ENCODE measurements at regions not wholly inside any gene's neighbourhood (a gene's known extent, or its start where the extent isn't known, plus 50 kb on each side); places are given as distances from the start of the nearest gene placed in this dataset.
"Not testable (repeated sequence)": the region's sequence is repeated elsewhere in the genome, so short reads cannot be mapped to it uniquely, and the experiment has no call there.

DNA sequence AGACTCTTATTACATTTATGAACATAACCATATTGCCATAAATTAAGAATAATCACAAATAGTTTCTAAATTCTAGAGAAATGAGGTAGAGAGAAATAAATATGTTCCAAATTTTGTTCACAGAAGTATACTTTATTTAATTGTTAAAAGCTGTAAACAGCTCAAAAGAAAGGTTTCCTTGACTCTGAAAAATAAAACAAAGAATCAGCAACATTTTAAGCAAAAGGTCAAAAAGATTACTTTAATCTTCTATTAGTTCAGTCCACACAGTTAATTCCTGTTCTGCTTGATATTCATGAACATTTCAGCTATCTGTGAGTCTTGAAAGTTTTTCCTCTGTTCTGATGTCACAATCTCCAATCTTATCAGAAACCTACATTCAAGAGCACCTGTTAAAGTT lies 197.9 kb downstream of the GJA1 start:
- Histone ChIP-seq H3K36me3 (ENCODE audit: control insufficient read depth in 4 of 4, insufficient read depth in 3 of 4, low read depth in 1 of 4, low read length in 3 of 4) (no peaks in the 10 kb centered on the region), H3K9ac (ENCODE audit: low read depth in 1 of 2, low read length in 2 of 2) (no peak overlapping the region), H3K27ac (ENCODE audit: low read depth in 1 of 2, low read length in 2 of 2) (no peak overlapping the region), H3K4me1 (ENCODE audit: control insufficient read depth in 4 of 4, insufficient read depth in 4 of 4, low read length in 3 of 4) (no peaks in the 10 kb centered on the region), H3K4me3 (ENCODE audit: low read depth in 1 of 3, low read length in 3 of 3) (no peak overlapping the region), H3K27me3 (ENCODE audit: control insufficient read depth in 4 of 4, insufficient read depth in 4 of 4, low read length in 3 of 4) (no peaks in the 10 kb centered on the region), H3K9me3 (ENCODE audit: control insufficient read depth in 4 of 4, low read length in 3 of 4) (no peaks in the 10 kb centered on the region)
- no peak for DNase-seq (ENCODE audit: low spot score)
- TF ChIP-seq HNF4G (IDR thresholded peaks at IDR 0.05) (no peak), EGR1 (IDR thresholded peaks at IDR 0.05; ENCODE audit: low read depth in 2 of 2) (no peak)
- TF ChIP-seq, protein P1, sequence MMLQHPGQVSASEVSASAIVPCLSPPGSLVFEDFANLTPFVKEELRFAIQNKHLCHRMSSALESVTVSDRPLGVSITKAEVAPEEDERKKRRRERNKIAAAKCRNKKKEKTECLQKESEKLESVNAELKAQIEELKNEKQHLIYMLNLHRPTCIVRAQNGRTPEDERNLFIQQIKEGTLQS (IDR thresholded peaks at IDR 0.05) = no peak

DNA sequence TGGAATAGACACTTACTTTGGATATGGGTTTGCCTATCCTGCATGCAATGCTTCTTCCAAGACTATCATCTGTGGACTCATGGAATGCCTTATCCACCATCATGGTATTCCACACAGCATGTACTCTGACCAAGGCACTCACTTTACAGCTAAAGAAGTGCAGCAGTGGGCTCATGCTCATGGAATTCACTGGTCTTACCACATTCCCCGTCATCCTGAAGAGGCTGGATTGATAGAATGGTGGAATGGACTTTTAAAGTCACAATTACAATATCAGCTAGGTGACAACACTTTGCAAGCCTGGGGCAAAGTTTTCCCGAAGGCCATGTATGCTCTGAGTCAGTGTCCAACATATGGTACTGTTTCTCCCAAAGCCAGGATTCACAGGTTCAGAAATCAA lies 199.1 kb downstream of the GJA1 start:
- WGBS = 67% methylated on average over 2 of the region's 2 CpGs
- H3K9me3 ChIP-seq (ENCODE audit: control insufficient read depth in 4 of 4, low read length in 3 of 4); H3K27ac ChIP-seq (ENCODE audit: low read depth in 1 of 2, low read length in 2 of 2); H3K27me3 ChIP-seq (ENCODE audit: control insufficient read depth in 4 of 4, insufficient read depth in 4 of 4, low read length in 3 of 4); H3K36me3 ChIP-seq (ENCODE audit: control insufficient read depth in 4 of 4, insufficient read depth in 3 of 4, low read depth in 1 of 4, low read length in 3 of 4); DNase-seq (ENCODE audit: low spot score); H3K4me1 ChIP-seq (ENCODE audit: control insufficient read depth in 4 of 4, insufficient read depth in 4 of 4, low read length in 3 of 4); H3K9ac ChIP-seq (ENCODE audit: low read depth in 1 of 2, low read length in 2 of 2); H3K4me3 ChIP-seq (ENCODE audit: low read depth in 1 of 3, low read length in 3 of 3): not testable (repeated sequence)

DNA sequence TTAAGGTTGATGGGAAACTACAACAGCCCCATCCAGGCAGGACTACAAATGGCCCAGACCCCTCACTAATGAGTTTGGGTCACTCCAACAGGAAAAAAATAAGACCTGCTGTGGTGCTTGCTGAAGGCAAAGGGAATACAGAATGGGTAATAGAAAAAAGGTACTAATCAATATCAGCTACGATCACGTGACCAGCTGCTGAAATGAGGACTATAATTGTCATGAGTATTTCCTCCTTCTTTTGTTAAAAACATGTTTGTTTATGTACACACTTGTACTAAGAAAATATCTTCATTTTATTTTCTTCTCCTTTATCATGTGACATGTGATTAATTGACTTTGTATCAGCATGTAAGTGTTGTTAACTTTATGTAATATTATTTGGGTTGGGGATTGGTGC lies 199.9 kb downstream of the GJA1 start:
- Histone ChIP-seq H3K36me3 (ENCODE audit: control insufficient read depth in 4 of 4, insufficient read depth in 3 of 4, low read depth in 1 of 4, low read length in 3 of 4) (no peaks in the 10 kb centered on the region), H3K9me3 (ENCODE audit: control insufficient read depth in 4 of 4, low read length in 3 of 4) (no peaks in the 10 kb centered on the region), H3K27me3 (ENCODE audit: control insufficient read depth in 4 of 4, insufficient read depth in 4 of 4, low read length in 3 of 4) (no peaks in the 10 kb centered on the region), H3K4me1 (ENCODE audit: control insufficient read depth in 4 of 4, insufficient read depth in 4 of 4, low read length in 3 of 4) (no peaks in the 10 kb centered on the region), H3K27ac (ENCODE audit: low read depth in 1 of 2, low read length in 2 of 2) (no peak overlapping the region), H3K9ac (ENCODE audit: low read depth in 1 of 2, low read length in 2 of 2) (no peak overlapping the region), H3K4me3 (ENCODE audit: low read depth in 1 of 3, low read length in 3 of 3) (no peak overlapping the region)
- no peak for DNase-seq (ENCODE audit: low spot score)
- no peak for TF ChIP-seq GABPA (IDR thresholded peaks at IDR 0.05 in 1 of 2, conservative IDR thresholded peaks at IDR 0.05 in 1 of 2)
- TF ChIP-seq RXRA (IDR thresholded peaks at IDR 0.05) = no peak
- TF ChIP-seq, protein P2, sequence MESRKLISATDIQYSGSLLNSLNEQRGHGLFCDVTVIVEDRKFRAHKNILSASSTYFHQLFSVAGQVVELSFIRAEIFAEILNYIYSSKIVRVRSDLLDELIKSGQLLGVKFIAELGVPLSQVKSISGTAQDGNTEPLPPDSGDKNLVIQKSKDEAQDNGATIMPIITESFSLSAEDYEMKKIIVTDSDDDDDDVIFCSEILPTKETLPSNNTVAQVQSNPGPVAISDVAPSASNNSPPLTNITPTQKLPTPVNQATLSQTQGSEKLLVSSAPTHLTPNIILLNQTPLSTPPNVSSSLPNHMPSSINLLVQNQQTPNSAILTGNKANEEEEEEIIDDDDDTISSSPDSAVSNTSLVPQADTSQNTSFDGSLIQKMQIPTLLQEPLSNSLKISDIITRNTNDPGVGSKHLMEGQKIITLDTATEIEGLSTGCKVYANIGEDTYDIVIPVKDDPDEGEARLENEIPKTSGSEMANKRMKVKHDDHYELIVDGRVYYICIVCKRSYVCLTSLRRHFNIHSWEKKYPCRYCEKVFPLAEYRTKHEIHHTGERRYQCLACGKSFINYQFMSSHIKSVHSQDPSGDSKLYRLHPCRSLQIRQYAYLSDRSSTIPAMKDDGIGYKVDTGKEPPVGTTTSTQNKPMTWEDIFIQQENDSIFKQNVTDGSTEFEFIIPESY (IDR thresholded peaks at IDR 0.05) = no peak
- TF ChIP-seq, protein P3, sequence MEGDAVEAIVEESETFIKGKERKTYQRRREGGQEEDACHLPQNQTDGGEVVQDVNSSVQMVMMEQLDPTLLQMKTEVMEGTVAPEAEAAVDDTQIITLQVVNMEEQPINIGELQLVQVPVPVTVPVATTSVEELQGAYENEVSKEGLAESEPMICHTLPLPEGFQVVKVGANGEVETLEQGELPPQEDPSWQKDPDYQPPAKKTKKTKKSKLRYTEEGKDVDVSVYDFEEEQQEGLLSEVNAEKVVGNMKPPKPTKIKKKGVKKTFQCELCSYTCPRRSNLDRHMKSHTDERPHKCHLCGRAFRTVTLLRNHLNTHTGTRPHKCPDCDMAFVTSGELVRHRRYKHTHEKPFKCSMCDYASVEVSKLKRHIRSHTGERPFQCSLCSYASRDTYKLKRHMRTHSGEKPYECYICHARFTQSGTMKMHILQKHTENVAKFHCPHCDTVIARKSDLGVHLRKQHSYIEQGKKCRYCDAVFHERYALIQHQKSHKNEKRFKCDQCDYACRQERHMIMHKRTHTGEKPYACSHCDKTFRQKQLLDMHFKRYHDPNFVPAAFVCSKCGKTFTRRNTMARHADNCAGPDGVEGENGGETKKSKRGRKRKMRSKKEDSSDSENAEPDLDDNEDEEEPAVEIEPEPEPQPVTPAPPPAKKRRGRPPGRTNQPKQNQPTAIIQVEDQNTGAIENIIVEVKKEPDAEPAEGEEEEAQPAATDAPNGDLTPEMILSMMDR (IDR thresholded peaks at IDR 0.05; ENCODE audit: low read depth, low read length, missing input control) = no peak
- 87% methylated on average over 2 of the region's 2 CpGs for WGBS

DNA sequence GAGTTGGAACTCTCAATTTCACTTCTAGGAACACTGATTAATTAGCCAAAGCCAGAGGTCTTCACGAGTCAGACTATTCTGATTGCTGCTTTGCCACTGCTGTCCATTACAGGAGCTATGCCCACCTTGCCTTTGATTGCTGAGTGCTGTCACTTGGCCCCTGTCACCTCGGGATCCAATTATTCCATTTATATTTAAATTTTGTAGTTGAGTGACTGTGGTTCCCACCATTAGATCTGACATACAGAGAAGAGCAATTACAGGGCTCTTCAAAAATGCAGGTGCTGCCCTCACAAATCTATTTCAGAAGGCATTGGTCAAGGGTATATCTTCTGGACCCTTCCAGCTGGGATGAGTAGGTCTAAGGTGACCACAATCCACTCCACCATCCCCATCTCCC lies 200.8 kb downstream of the GJA1 start:
- DNase-seq (ENCODE audit: low spot score); H3K27ac ChIP-seq (ENCODE audit: low read depth in 1 of 2, low read length in 2 of 2); H3K36me3 ChIP-seq (ENCODE audit: control insufficient read depth in 4 of 4, insufficient read depth in 3 of 4, low read depth in 1 of 4, low read length in 3 of 4); H3K9me3 ChIP-seq (ENCODE audit: control insufficient read depth in 4 of 4, low read length in 3 of 4); H3K4me1 ChIP-seq (ENCODE audit: control insufficient read depth in 4 of 4, insufficient read depth in 4 of 4, low read length in 3 of 4); H3K9ac ChIP-seq (ENCODE audit: low read depth in 1 of 2, low read length in 2 of 2); H3K27me3 ChIP-seq (ENCODE audit: control insufficient read depth in 4 of 4, insufficient read depth in 4 of 4, low read length in 3 of 4); H3K4me3 ChIP-seq (ENCODE audit: low read depth in 1 of 3, low read length in 3 of 3): not testable (repeated sequence)
- WGBS = 54% methylated on average over 2 of the region's 2 CpGs

Measured in liver (tissue), 8 donors.